ENCODE measurements at regions not wholly inside any gene's neighbourhood (a gene's known extent, or its start where the extent isn't known, plus 50 kb on each side); places are given as distances from the start of the nearest gene placed in this dataset.
"Not testable (repeated sequence)": the region's sequence is repeated elsewhere in the genome, so short reads cannot be mapped to it uniquely, and the experiment has no call there.

DNA sequence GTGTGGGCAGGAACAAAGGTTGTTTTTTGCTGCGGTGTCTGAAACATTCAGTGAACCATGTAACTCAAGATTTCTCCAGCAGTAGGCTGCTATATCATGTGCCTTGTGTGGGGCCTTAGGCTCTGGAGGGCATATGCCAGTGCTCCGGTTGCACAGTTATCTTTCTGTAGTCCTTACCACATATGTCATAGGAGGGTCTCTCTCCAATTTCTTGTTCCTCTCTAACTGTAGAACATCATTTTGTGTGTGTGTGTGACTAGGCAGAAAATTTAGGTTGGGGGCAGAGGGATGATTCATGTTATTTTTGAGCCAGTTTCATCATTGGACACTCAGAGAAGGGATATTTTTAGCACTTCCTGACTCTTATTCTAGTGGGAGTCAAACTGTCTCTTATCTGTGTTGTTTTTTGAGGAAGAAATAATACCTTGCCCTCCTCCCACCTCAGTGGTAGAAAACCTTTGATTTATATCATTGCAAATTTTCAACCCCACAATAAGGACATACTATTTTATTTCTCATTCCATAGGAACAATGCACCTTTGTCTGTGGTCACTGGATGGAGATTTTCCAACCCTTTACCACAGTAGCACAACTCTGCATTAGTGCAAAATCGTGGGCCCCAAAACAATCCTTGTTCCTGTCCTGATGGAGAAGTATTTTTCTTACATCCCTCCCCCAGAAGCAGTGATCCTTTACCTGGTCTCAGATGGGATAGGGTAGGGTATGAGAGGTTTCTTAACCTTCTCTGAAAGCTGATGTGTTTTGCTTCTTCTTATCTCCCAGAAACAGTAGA is 113.9 kb downstream of the CCDC74A start:
- peak; percentile 36 to 43 for DNase-seq

DNA sequence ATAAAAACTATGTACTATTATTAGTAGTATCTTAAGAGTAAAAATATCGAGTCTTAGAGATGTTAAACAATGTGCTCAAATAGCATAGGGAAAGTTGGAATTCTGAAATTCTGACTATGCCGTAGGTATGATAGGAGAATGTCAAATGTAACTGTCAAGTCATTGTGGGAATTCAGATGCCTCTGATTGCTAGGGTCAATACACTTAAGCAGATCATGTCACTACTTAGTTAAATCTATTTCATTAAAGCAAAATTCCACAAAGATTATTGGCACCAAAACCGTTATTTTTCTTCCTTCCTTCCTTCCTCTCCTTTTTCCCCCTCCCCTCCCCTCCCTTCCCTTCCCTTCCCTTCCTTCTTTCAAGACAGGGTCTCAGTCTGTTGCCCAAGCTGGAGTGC is 115.5 kb downstream of the CCDC74A start:
- DNase-seq = not testable (repeated sequence)

DNA sequence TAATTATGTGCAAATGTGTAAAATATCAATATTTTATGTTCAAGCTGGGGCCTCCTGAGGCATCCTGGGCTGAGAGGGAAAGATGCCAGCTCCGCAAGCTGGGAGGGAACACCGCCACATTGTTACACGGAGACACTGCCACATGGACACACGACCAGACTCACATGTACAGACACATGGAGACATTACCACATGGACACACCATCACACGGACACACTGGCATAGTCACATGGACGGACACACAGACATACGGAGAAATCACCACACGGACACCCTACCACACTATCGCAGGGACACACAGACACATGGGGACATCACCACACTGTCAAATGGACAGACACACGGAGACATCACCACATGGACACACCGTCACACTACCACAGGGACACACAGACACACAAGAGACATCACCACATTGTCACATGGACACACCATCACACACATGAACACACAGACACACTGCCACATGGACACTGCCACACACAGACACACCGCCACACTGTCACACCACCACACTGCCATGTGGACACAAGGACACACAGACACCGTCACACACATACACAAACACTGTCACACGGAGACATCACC is 117.6 kb downstream of the CCDC74A start:
- no peak for DNase-seq

DNA sequence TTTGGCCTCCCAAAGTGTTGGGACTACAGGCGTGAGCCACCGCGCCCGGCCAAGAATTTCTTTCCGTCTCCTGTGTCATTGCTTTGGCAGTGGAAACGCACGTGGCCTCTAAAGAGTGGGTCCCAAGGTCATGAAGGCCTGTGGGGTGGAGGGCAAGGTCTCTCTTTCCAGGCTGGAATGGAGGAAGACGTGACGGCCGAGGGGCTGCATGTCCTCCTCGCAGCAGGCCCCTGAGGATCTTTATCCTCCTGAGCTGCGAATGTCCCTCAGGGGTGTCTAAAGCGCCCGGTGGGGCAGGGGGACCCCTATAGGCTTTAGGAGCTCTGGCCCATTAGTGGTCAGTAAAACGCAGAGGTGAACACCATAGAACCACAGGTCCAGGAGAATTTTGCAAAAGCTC is 118.5 kb downstream of the CCDC74A start:
- not testable (repeated sequence) for DNase-seq

DNA sequence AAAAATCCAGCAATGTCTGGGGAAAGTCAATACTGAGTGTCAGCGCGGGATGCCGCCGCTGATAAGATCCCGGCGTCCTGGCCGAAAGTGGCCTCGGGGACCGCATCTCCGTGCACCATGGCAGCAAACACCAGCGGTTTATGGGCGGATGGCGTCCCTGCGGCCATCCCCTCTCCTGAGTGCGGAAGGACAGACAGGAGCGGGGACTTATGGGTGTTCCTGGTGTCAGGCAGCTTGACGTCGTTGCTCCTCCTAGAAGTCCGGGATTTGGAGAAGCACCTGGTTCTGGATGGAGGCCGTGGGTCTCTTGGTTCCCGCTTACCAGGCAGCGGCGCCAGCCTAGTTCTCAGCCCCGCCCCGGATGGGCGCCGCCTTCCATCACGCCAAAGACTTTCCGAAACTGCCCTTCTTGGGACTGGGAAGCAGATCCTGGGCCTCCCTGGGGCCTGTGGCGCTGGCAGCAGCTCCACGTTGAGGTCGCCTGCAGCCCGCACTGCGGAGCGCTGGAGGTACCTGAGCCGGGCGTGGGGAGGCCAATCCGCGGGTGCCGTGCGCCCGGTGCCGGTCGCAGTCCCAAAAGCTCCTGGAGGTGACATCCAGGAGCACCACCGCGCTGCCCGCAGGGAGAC is 119.1 kb downstream of the CCDC74A start:
- DNase-seq = no peak

DNA sequence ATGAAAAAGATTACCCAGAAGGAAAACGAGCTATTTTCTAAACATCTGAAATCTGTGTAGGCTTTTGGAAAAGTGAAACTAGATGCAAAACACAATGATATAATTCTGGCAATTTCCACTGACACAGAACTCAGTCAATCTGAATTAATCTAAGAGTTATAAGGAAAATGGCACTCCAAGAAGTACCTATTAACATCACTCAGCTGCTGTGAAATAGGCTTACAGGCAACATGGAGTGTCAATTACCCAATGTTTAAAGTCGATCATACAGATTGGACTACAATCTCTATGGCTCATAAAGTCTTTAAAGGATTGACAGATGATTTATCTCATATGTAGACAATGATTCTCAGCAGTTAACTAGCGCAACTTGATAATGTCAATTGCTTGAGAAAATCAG is 120.9 kb downstream of the CCDC74A start:
- not testable (repeated sequence) for DNase-seq

DNA sequence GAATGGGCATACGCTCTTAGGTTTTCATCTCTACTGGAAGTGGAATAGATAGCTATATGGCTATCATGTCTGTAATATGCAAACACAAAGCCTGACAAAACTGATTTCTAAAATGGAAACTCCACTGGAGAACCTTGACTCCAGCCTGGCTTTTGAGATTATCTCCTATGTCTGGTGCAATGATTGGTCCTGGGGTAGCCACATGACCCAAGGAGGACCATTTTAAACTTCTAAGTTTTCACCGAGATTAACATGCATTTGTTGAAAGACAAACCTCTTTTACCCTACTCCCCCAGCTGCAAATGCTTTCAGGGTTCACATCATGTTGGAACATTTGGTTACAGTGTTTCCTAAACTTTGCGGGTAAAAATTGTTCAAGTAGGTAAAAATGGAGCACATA is 124.6 kb downstream of the CCDC74A start:
- DNase-seq = not testable (repeated sequence)

DNA sequence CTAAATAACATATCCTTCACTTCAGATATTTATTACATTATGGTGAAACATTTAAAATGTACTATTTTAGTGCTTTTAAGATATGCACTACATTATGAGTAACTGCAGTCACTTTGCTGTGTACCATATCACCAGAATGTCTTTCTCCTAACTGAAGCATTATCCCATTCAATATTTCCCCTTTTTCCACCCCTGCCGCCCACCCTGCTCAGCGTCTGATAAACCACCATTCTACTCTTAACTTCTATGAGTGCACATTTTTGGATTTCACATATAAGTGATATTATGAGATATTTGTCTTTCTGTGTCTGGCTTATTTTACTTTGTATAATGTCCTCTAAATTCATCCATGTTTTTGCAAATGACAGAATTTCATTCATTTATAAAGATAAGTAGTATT is 126.4 kb downstream of the CCDC74A start:
- DNase-seq = not testable (repeated sequence)

DNA sequence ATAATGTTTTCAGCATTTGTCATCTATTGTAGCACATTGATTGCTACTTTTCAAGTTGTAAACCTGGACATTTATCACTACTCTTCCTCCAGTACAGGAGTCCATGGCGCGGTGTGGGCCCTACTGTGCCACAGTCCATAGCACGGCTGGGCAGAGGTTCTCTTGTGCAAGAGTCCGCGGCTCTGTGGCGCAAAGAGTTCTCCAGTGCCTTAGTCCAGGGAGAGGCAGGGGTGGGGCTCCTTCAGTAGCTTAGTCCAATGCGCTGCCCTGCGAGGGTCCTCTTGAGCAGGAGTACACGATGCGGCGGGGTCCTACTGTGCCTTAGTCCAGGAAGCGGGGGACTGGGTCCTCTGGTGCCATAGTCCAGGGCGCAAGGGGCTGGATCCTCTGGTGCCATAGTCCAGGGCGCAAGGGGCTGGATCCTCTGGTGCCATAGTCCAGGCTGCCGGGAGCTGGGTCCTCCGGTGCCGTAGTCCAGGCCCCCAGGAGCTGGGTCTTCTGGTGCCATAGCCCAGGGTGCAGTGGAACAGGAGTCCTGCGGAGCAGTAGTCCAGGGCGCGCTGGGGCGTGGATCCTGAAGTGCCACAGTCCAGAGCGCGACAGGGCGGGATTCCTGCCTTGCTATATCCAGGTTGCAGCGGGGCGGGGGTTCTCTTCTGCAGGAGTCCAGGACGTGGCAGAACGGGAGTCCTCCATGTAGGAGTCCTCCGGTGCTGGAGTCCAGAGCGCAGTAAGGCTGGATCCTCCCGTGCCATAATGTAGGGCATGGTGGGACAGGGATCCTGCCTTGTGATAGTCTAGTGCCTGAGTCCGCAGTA is 129.3 kb downstream of the CCDC74A start:
- no peak for DNase-seq

DNA sequence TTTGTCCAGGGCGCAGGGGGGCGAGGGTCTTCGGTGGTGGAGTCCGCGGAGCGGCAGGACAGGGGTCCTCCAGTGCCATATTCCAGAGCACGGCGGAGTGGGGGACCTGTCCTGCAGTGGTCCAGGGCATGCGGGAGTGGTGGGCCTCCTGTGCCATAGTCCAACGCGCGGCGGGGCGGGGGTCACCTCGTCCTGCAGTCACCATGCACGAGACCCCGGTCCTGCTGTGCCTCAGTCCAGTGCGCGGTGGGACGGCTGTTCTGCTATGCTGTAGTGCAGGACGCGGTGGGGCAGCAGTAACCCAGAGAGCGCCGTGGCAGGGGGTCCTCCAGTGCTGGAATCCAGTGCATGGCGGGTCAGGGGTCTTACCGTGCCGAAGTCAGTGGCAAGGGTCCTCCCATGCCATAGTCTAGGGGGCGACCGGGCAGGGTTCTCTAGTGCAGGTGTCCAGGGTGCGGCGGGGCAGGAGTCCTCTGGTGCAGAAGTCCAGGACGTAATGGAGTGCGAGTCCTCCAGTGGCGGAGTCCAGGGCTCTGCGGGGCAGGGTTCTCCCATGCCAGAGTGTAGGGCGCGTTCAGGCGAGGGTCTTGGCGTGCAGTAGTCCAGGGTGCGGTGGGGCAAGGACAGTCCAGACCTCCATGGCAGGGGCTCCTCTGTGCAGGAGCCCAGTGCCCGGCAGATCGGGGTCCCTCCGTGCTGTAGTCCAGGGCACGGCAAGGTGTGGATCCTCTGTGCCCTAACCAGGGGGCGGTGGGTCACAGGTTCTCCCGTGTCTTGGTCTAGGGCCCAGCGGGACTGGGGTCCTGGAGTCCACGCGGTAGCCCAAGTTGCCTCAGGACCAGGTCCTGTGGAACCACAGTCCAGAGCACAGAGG is 130.4 kb downstream of the CCDC74A start:
- DNase-seq = no peak

DNA sequence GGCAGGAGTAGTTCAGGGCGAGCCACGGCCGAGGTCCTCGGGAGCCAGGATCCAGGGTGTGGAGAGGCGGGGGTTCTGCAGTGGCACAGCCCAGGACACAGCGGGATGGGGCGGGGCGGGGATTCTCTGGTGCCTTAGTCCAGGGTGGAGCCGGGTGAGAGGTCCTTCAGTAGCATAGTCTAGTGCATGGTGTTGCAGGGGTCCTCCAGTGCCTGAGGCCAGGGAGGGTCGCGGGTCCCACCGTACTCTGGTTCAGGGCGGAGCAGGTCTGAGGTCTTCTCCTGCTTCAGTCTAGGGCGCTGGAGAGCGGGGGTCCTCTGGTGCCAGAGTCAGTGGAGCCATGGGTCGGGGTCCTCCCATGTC is 131.1 kb downstream of the CCDC74A start:
- no peak for DNase-seq

DNA sequence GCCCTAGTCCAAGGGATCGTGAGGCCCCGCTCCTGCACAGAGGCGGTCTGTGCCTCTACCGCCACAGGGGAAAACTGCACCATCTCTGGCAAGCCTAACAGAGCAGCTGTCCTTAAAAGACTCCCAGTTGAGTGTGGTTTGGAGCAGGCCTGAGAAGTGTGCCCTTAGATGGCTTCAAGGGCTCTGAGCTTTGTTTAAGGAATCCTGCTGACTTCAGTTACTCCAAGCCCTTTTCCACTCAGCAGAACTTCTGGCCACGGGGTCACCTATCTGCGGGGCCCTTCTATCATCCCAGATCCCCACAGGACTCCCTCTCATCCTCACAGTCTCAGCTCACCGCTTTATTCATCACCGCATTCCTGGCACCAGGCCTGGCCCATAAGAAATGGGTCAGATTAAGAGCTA is 131.5 kb downstream of the CCDC74A start:
- DNase-seq = no peak

DNA sequence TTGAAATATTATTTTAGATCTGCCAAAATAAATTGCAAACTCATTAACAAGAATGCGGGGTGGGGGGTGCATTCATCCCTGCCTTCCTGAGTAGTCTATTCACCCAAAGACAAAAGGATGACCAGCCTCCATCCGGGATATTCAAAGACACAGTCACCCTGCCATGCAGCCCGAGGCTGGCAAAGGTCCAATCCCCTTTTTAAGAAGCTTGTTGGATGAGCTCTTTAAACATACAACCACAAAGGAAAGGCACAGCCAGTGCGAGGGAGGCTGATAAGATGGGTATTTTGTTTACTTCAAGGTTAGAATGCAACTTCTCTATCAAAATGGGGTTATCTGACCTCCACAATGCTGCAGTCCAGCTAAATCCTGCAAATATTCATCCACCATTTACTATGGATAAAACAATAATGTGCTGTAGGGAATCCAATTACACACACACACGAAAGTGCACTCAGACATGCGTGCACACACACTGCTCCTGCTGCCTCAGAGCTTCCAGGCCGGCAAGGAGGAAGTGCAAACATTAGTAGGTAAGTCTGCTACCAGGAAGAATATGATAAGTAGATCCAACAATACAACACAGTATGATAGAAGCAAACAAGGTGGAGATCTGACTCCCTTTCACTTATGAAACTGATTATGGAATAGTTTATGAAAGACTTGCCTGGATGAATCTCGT is 133.6 kb downstream of the CCDC74A start:
- DNase-seq = not testable (repeated sequence)

DNA sequence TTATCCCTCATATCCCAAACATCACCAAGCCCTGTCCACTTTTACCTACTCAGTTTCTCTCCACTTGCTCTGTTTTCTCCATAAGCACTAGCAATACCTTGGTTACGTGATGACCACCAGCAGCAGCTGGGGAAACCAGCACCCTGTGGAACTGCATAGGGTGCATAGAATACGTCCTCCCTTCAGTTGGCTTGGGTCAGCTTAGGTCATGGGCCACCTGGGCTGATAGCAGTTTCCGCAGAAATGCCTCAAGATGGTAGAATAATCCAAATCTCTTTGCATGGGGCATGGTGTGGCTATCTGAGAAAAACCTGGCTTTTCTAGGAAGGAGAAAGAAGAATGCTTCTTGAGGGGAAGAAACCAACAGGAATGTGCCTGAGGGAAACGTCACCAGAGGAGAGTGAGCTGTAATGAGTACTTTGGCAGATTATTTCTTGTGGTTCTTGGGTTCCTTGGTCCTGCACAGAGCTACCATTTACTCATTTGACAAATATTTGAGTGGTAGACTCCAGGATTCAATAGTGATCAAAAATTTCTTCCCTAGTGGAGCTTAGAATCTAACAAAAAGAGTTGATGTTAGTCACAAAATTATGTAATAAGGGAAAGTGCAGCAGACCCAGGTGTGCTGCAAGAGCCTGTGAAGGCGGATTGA is 134.3 kb downstream of the CCDC74A start:
- not testable (repeated sequence) for DNase-seq

DNA sequence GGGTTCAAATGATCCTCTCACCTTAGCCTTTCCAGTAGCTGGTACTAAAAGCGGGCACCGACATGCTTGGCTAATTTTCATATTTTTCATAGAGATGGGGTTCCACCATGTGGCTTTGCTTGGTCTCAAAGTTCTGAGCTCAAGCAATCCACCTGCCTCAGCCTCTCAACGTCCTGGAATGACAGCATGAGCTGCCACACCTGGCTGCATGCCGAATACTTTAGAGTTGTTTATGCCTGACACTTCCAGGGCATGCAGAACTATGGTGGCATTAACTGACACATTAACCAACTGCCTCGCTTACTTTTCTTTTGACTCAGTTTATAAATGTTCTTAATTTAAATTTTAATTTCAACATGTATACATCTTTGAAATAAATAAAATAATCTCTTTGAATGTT is 135.8 kb downstream of the CCDC74A start:
- not testable (repeated sequence) for DNase-seq

DNA sequence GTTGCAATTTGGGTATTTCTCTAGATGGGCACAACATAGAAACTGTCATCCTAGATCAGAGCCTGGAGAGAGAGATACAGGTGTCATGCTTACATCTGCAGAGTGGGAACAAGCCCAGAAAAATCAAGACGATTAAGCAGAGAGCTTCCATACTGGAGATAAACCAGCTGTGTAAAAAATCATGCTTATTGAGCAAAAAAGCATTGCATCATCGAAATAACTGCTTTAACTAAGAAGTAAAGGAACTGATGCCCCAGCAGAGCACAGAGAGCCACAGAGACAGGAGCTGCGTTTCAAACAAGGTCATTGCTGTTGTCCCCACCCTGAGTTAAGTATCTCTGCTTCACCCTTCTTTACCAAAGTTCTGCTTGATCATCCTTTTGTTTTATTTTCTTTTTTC is 138.0 kb downstream of the CCDC74A start:
- not testable (repeated sequence) for DNase-seq

DNA sequence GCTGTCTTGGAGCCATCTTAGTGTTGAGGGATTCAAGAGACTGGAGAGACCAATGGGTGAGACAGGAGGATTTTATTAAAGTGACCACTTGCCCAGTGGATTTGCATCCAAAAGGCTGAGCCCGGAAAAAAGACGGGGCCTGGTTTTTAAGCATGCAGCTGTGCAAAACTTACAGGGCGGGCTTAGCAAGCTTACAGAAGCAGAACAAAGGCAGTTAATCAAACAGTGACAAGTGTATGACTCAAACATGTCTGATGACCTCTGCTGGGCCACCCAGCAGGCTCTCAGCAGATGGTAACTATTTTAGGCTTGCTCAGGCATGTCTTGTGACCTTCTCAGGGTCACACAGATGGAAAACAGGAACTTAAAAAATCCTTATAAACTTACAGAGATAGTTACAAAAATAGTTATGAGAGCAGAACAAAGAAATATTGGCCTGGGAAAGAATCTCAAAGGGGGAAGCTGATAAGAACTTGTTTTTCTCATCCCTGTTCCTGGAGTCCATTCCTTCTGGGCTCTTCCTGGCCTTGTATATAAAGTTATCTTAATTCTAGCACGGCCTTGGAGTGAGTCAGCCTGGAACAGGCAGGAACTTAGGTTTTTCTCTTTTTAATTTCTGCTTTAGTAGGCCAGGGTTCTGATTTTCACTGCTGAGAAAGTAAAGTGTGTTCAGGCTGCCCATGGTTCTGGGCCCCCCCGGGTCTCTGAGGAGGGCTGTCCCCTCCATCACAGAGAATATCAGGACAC is 141.3 kb downstream of the CCDC74A start:
- DNase-seq = not testable (repeated sequence)

DNA sequence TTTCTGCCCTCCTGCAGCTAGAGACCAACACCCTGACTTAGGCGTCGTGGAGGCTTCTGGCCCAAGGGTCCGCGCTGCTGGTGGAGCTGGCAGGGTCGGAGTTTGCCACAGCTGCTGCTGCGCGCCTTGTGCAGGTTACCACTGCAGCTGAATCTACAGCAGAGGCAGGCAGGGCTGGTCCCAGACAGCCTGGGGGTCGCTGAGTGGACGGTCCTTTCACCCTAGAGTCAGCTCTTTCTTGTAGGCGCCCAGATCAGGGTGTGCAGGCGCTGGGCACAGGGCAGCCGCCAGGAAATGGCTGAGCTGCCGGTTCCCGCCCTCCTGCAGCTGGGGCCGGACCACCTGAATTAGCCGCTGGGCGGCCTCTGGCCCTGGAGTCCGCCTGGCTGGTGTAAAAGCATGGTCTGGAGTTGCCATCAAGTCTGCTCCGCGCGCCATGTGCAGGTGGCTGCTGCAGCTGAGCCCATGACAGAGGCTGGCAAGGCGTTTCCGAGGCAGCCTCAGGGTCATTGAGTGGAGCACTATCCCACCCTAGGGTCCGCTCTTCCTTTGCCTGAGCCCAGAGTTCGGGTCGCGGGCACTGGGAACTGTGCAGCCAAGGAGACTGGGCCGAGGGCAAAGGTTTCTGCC is 144.3 kb downstream of the CCDC74A start:
- DNase-seq = not testable (repeated sequence)

DNA sequence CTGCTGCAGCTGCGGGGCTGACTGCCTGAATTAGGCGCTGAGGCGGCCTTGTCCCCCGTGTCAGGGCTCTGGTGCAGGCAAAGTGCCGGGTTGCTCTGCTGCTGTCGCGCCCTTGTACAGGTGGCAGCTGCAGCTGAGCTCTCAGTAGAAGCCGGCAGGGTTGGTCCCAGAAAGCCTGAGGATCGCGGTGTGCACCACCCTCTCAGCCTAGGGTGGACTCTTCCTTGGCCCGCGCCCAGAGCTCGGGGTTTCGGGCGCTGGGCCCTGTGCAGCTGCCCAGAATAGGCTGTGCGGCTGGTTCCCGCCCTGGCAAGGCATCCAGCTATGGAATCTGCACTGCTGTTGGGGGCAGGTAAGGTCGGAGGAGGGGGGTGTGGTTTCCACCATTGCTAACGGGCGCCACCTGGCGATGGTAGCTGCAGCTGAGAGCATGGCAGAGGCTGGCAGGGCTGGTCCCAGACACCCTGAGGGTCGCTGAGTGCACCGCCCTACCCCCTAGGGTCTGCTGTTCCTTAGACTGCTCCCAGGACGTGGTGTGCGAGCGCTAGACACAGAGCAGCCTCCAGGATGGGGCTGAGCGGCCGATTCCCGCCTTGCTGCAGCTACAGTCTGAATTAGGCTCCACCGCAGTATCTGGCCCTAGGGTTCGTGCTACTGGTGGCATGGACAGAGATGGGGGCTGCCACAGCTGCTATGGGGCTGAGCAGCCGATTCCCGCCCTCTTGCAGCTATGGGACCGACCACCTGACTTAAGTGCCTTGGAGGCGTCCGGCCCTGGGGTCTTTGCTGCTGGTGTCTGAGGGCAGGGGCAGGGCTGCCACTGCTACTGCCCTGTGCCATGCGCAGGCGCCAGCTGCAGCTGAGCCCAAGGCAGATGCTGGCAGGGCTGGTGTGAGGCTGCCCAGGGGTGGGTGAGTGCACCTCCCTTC is 145.0 kb downstream of the CCDC74A start:
- peak; percentile 57 to 83 for DNase-seq
